Erythroblast (primary cell): ENCODE measurements at regions not wholly inside any gene's neighbourhood (a gene's known extent, or its start where the extent isn't known, plus 50 kb on each side); places are given as distances from the start of the nearest gene placed in this dataset.

Experiments
- GATA1 ChIP-seq: IDR thresholded peaks from 2 replicates; pipeline ENCODE4 v1.6.1; 2011; ENCODE audit warnings: low read depth, mild to moderate bottlenecking, control low read depth, low read length, moderate library complexity
- POLR2A ChIP-seq: IDR thresholded peaks from 2 replicates; pipeline ENCODE4 v1.6.1; 2011; ENCODE audit warnings: mild to moderate bottlenecking, low read length

DNA sequence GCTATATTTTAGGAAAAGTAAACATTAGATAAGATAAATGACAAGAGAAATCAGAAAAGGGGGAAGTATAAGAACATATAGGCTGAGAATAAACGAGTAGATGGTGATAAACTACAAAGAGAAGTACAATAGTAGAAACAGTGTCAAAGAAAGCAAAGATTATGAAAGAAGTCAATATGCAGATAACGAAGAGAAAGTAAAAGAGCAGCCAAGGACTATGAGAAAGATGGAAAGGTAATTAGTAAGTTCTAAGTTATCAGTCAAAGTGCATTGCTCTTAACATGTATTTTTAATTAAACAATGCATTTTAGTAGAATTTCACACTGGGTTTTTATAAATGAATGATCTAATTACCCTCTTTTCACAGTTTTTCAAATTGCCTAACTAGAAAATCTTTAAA is 1801.3 kb upstream of the PCDH10 start:
- TF ChIP-seq POLR2A = no peak
- TF ChIP-seq GATA1 = no peak
